Common myeloid progenitor, CD34-positive (primary cell): ENCODE measurements at regions not wholly inside any gene's neighbourhood (a gene's known extent, or its start where the extent isn't known, plus 50 kb on each side); places are given as distances from the start of the nearest gene placed in this dataset.
A peak's percentile ranks its signal among the peaks of the same experiment; 100 is the strongest.

Experiments
- CTCF ChIA-PET: fragments of 350-600 bp; sonication (Branson Sonifier 250); formaldehyde crosslinking; loops from one replicate; lab custom pipeline; 2021; ENCODE audit warnings: antibody characterized with exemption; lab: Charles Lee
- POLR2A ChIA-PET: fragments of 350-600 bp; sonication (Branson Sonifier 250); formaldehyde crosslinking; loops from one replicate; lab custom pipeline; 2021; ENCODE audit warnings: antibody characterized with exemption; lab: Charles Lee
- DNase-seq, 3 donors: peaks; one replicate each; pipeline versions ENCODE4 v3.0.0 to v3.0.0-alpha.2; 2013
- H3K27ac ChIP-seq, 2 experiments: 1 replicate in 1 of 2; 2 replicates in 1 of 2; pipeline ENCODE4 v1.7.0; 2013; ENCODE audit warnings: inconsistent platforms in 2 of 2, low read length in 2 of 2, mild to moderate bottlenecking in 2 of 2, low read depth in 1 of 2, moderate library complexity in 1 of 2; ENCODE audit not compliant: severe bottlenecking in 2 of 2, insufficient read depth in 1 of 2, poor library complexity in 1 of 2
- H3K27me3 ChIP-seq, 5 experiments: replicated peaks in 2 of 5; 1 replicate in 3 of 5; 2 replicates in 2 of 5; pipeline versions ENCODE4 v1.6.1 to v1.7.0; 2013; ENCODE audit warnings: low read length in 4 of 5, mild to moderate bottlenecking in 2 of 5, moderate library complexity in 2 of 5, inconsistent platforms in 1 of 5; ENCODE audit not compliant: insufficient read depth in 5 of 5, control insufficient read depth in 4 of 5
- H3K36me3 ChIP-seq, 4 experiments: 1 replicate in 2 of 4; 2 replicates in 2 of 4; pipeline versions ENCODE4 v1.6.1 to v1.7.0; 2013; ENCODE audit warnings: low read length in 3 of 4, control low read depth in 1 of 4, mild to moderate bottlenecking in 1 of 4; ENCODE audit not compliant: control insufficient read depth in 4 of 4, insufficient read depth in 4 of 4
- H3K4me1 ChIP-seq, 4 experiments: 1 replicate in 3 of 4; 2 replicates in 1 of 4; pipeline versions ENCODE4 v1.6.1 to v1.7.1; 2013; ENCODE audit warnings: low read length in 3 of 4, mild to moderate bottlenecking in 3 of 4, control low read depth in 1 of 4, inconsistent platforms in 1 of 4, moderate library complexity in 1 of 4; ENCODE audit not compliant: control insufficient read depth in 4 of 4, insufficient read depth in 4 of 4; ENCODE audit errors: control extremely low read depth in 1 of 4
- H3K4me3 ChIP-seq, 7 experiments: 1 replicate in 4 of 7; 2 replicates in 3 of 7; pipeline versions ENCODE4 v1.5.1 to v1.7.0; 2013; ENCODE audit warnings: mild to moderate bottlenecking in 7 of 7, low read length in 6 of 7, moderate library complexity in 6 of 7, inconsistent platforms in 2 of 7, low read depth in 2 of 7, control low read depth in 1 of 7; ENCODE audit not compliant: insufficient read depth in 4 of 7, control insufficient read depth in 1 of 7; ENCODE audit errors: extremely low read depth in 1 of 7
- H3K9me3 ChIP-seq, 5 experiments: 1 replicate in 4 of 5; 2 replicates in 1 of 5; pipeline versions ENCODE4 v1.6.1 to v1.7.1; 2013; ENCODE audit warnings: low read length in 4 of 5, mild to moderate bottlenecking in 2 of 5, inconsistent platforms in 1 of 5, low read depth in 1 of 5, moderate library complexity in 1 of 5; ENCODE audit not compliant: control insufficient read depth in 4 of 5, insufficient read depth in 2 of 5; ENCODE audit errors: control extremely low read depth in 1 of 5
- WGBS: methylation state at CpG from one replicate; pipeline ENCODE4 v1.1.5; 2013; ENCODE audit not compliant: insufficient coverage; 5-methylcytosine and 5-hydroxymethylcytosine counted together

GRCh38 chr3:64983583-64984359 is 296.0 kb upstream of the ADAMTS9 start:
- CTCF ChIA-PET: no interaction called here
- no peaks in the 10 kb centered on the region for H3K27me3 ChIP-seq
- H3K4me1 ChIP-seq: no peaks in the 10 kb centered on the region
- no peak overlapping the region for H3K4me3 ChIP-seq
- no peaks in the 10 kb centered on the region for H3K36me3 ChIP-seq
- POLR2A ChIA-PET: no interaction called here
- peaks cover 0 to 6% (median 0%) of the 10 kb centered on the region in 5 experiments for H3K9me3 ChIP-seq
- no peak for DNase-seq
- no peak overlapping the region for H3K27ac ChIP-seq
- 94% methylated on average over 2 of the region's 6 CpGs for WGBS

GRCh38 chr3:64977308-64978100 is 289.7 kb upstream of the ADAMTS9 start:
- Histone ChIP-seq H3K9me3 (peaks cover 0 to 3% (median 0%) of the 10 kb centered on the region in 5 experiments), H3K27me3 (peaks cover 0 to 6% (median 0%) of the 10 kb centered on the region in 5 experiments), H3K4me3 (no peak overlapping the region), H3K36me3 (no peaks in the 10 kb centered on the region), H3K27ac (no peak overlapping the region), H3K4me1 (peaks cover 0 to 3% (median 0%) of the 10 kb centered on the region in 4 experiments)
- POLR2A ChIA-PET: no interaction called here
- 98% methylated on average over 7 of the region's 8 CpGs for WGBS
- DNase-seq: no peak
- CTCF ChIA-PET: no interaction called here

GRCh38 chr3:64976456-64976855 is 288.7 kb upstream of the ADAMTS9 start:
- H3K4me1 ChIP-seq: peaks cover 0 to 3% (median 0%) of the 10 kb centered on the region in 4 experiments
- peaks cover 0 to 6% (median 0%) of the 10 kb centered on the region in 5 experiments for H3K27me3 ChIP-seq
- no peak for DNase-seq
- H3K36me3 ChIP-seq: no peaks in the 10 kb centered on the region
- H3K9me3 ChIP-seq: peaks cover 0 to 3% (median 0%) of the 10 kb centered on the region in 5 experiments
- WGBS: 60% methylated on average over 3 of the region's 4 CpGs
- POLR2A ChIA-PET: no interaction called here
- no peak overlapping the region for H3K27ac ChIP-seq
- CTCF ChIA-PET: no interaction called here
- H3K4me3 ChIP-seq: no peak overlapping the region

- peaks cover 0 to 3% (median 0%) of the 10 kb centered on the region in 5 experiments for H3K9me3 ChIP-seq
- DNase-seq: no peak
- H3K36me3 ChIP-seq: no peaks in the 10 kb centered on the region
- no CpG with 5 or more reads among the region's 2 CpGs for WGBS
- no peak overlapping the region for H3K4me3 ChIP-seq
- H3K27me3 ChIP-seq: peaks cover 0 to 9% (median 0%) of the 10 kb centered on the region in 5 experiments
- H3K27ac ChIP-seq: no peak overlapping the region
- H3K4me1 ChIP-seq: peaks cover 0 to 3% (median 0%) of the 10 kb centered on the region in 4 experiments
- CTCF ChIA-PET: no interaction called here
- POLR2A ChIA-PET: no interaction called here
Observed at GRCh38 chr3:64975147-64975546, 287.3 kb upstream of the ADAMTS9 start.

- WGBS: 58% methylated on average over 1 of the region's 5 CpGs
- no peak overlapping the region for H3K4me3 ChIP-seq
- DNase-seq: no peak
- H3K36me3 ChIP-seq: no peaks in the 10 kb centered on the region
- H3K4me1 ChIP-seq: peaks cover 0 to 3% (median 0%) of the 10 kb centered on the region in 4 experiments
- H3K9me3 ChIP-seq: peaks cover 0 to 3% (median 0%) of the 10 kb centered on the region in 5 experiments
- H3K27ac ChIP-seq: no peak overlapping the region
- peaks cover 0 to 11% (median 0%) of the 10 kb centered on the region in 5 experiments for H3K27me3 ChIP-seq
- ChIA-PET CTCF (no interaction called here), POLR2A (no interaction called here)
Observed at GRCh38 chr3:64974401-64974800, 286.6 kb upstream of the ADAMTS9 start.

- WGBS: no CpG with 5 or more reads among the region's 1 CpG
- CTCF ChIA-PET: no interaction called here
Observed at GRCh38 chr3:64972793-64973192, 285.0 kb upstream of the ADAMTS9 start.

More at GRCh38 chr3:64972793-64973192, 285.0 kb upstream of the ADAMTS9 start:
- H3K27me3 ChIP-seq: peaks cover 0 to 11% (median 0%) of the 10 kb centered on the region in 5 experiments
- H3K36me3 ChIP-seq: no peaks in the 10 kb centered on the region
- no peak overlapping the region for H3K27ac ChIP-seq
- peaks cover 0 to 3% (median 0%) of the 10 kb centered on the region in 4 experiments for H3K4me1 ChIP-seq
- peaks cover 0 to 4% (median 0%) of the 10 kb centered on the region in 5 experiments for H3K9me3 ChIP-seq
- DNase-seq: peak in 2 of 3 donors; percentile 31 to 44
- POLR2A ChIA-PET: interaction anchor here (0.6 kb wide), 1 partner anchor 100 kb away, joined by 3 read pairs; no protein-coding TSS in a partner anchor
- H3K4me3 ChIP-seq: no peak overlapping the region
